CD4-positive, alpha-beta T cell (primary cell): ENCODE measurements at regions not wholly inside any gene's neighbourhood (a gene's known extent, or its start where the extent isn't known, plus 50 kb on each side); places are given as distances from the start of the nearest gene placed in this dataset.

Experiments
- ATAC-seq: fragments of 200-7000 bp; cut with Tn5 transposase; one replicate; pipeline ENCODE4 v1.10.0; 2022; ENCODE audit warnings: mild to moderate bottlenecking; ENCODE audit not compliant: poor library complexity
- CTCF ChIA-PET: fragments of 350-600 bp; sonication (Branson Sonifier 250); formaldehyde crosslinking; loops from one replicate; lab custom pipeline; 2021; ENCODE audit warnings: antibody characterized with exemption, inconsistent platforms; lab: Charles Lee
- POLR2A ChIA-PET: fragments of 350-600 bp; sonication (Branson Sonifier 250); formaldehyde crosslinking; loops from one replicate; lab custom pipeline; 2021; ENCODE audit warnings: antibody characterized with exemption, inconsistent platforms; lab: Charles Lee
- DNase-seq, 14 experiments: peaks; one replicate each; pipeline ENCODE4 v3.0.0-alpha.2; 2013 to 2020; ENCODE audit warnings: mixed read lengths in 2 of 14
- H3K27ac ChIP-seq, 2 donors: one replicate each; pipeline versions ENCODE4 v1.5.1 to v1.7.0; 2013; ENCODE audit warnings: low read length in 2 of 2, low read depth in 1 of 2, mild to moderate bottlenecking in 1 of 2
- H3K27me3 ChIP-seq, 2 experiments: 1 replicate in 1 of 2; 2 replicates in 1 of 2; pipeline versions ENCODE4 v1.6.1 to v1.7.0; 2013; ENCODE audit warnings: low read length in 2 of 2, control low read depth in 1 of 2, mild to moderate bottlenecking in 1 of 2, moderate library complexity in 1 of 2; ENCODE audit not compliant: insufficient read depth in 2 of 2, control insufficient read depth in 1 of 2
- H3K36me3 ChIP-seq: one replicate; pipeline ENCODE4 v1.6.1; 2013; ENCODE audit warnings: low read length, control low read depth; ENCODE audit not compliant: insufficient read depth
- H3K4me1 ChIP-seq: one replicate; pipeline ENCODE4 v1.6.1; 2013; ENCODE audit warnings: low read length, control low read depth; ENCODE audit not compliant: insufficient read depth
- H3K4me3 ChIP-seq: one replicate; pipeline ENCODE4 v1.5.1; 2013; ENCODE audit warnings: mild to moderate bottlenecking, low read length, moderate library complexity
- H3K9me3 ChIP-seq, 2 experiments: 1 replicate in 1 of 2; 2 replicates in 1 of 2; pipeline versions ENCODE4 v1.6.1 to v1.7.0; 2013; ENCODE audit warnings: low read length in 2 of 2, mild to moderate bottlenecking in 2 of 2, control low read depth in 1 of 2, moderate library complexity in 1 of 2; ENCODE audit not compliant: control insufficient read depth in 1 of 2, insufficient read depth in 1 of 2
- H3K27ac Mint-ChIP-seq: one replicate; pipeline ENCODE4 v1.8.0; 2020; ENCODE audit warnings: mixed read lengths
- H3K27me3 Mint-ChIP-seq: one replicate; pipeline ENCODE4 v1.8.0; 2021; ENCODE audit warnings: mixed read lengths
- H3K36me3 Mint-ChIP-seq: one replicate; pipeline ENCODE4 v1.8.0; 2021; ENCODE audit warnings: low read depth, mixed read lengths
- H3K4me1 Mint-ChIP-seq: one replicate; pipeline ENCODE4 v1.8.0; 2021; ENCODE audit warnings: low read depth, mixed read lengths
- H3K4me3 Mint-ChIP-seq: one replicate; pipeline ENCODE4 v1.8.0; 2020; ENCODE audit warnings: mild to moderate bottlenecking, mixed read lengths
- H3K9me3 Mint-ChIP-seq: one replicate; pipeline ENCODE4 v1.8.0; 2020; ENCODE audit warnings: mixed read lengths
- intact Hi-C, 2 experiments: fragments of 100-400 bp; cut with DNase I in 1 of 2; cut with micrococcal nuclease in 1 of 2; formaldehyde crosslinking; loops; one replicate each; pipeline versions ENCODE4 v1.15.1 to v1.9.0; 2023 to 2025; cut with DNase I, micrococcal nuclease
- TF ChIP-seq, protein P1 (sequence below): fragments of 200-600 bp; IDR thresholded peaks from one replicate; pipeline ENCODE4 v1.8.0; 2022; ENCODE audit warnings: antibody characterized with exemption, mild to moderate bottlenecking

DNA sequence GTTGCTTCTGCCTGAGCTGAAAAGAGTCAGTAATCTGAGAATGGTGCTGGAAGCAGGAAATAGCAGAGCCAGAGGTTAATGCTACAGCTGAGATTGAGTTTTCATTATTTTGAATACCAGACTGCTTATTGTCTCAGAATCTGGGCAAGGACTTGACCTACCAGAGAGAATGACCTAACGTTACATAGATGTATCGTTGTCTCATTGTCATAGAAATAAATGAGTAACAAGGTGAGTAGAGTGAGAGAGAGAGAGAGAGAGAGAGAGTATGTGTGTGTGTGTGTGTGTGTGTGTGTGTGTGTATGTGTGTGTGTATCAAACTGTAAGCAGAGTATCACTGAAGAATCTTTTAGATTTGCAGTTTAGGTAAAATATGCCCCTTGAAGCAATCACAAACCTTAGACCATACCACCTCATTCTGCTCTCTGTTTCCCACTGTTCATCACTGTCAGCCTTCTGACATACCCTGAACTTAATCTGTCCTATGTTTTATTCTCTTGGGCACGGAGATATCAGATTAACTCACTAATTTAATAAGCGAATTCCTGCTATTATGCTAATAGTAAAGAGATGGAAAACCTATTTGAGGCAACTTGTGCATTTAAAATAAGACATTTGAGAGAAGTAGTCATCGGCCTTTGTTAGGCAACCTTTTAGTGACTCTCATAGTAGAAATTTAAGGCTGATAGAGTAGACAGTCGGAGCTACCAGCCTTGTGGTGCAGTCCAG, 87.8 kb downstream of the CYB561 start:
- H3K4me1 Mint-ChIP-seq: no peaks in the 10 kb centered on the region
- H3K27me3 Mint-ChIP-seq: no peaks in the 10 kb centered on the region
- TF ChIP-seq, protein P1, sequence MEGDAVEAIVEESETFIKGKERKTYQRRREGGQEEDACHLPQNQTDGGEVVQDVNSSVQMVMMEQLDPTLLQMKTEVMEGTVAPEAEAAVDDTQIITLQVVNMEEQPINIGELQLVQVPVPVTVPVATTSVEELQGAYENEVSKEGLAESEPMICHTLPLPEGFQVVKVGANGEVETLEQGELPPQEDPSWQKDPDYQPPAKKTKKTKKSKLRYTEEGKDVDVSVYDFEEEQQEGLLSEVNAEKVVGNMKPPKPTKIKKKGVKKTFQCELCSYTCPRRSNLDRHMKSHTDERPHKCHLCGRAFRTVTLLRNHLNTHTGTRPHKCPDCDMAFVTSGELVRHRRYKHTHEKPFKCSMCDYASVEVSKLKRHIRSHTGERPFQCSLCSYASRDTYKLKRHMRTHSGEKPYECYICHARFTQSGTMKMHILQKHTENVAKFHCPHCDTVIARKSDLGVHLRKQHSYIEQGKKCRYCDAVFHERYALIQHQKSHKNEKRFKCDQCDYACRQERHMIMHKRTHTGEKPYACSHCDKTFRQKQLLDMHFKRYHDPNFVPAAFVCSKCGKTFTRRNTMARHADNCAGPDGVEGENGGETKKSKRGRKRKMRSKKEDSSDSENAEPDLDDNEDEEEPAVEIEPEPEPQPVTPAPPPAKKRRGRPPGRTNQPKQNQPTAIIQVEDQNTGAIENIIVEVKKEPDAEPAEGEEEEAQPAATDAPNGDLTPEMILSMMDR: no peak
- Histone ChIP-seq H3K27ac (no peak overlapping the region), H3K9me3 (peaks cover 0 to 12% of the 10 kb centered on the region in 2 experiments), H3K4me3 (no peak overlapping the region), H3K36me3 (peaks cover 3% of the 10 kb centered on the region), H3K27me3 (no peaks in the 10 kb centered on the region), H3K4me1 (no peaks in the 10 kb centered on the region)
- intact Hi-C loops: no loop called here
- DNase-seq (no peak), ATAC-seq (no peak)
- POLR2A ChIA-PET: no interaction called here
- CTCF ChIA-PET: no interaction called here
- no peaks in the 10 kb centered on the region for H3K9me3 Mint-ChIP-seq
- H3K4me3 Mint-ChIP-seq: no peak overlapping the region
- H3K27ac Mint-ChIP-seq: no peak overlapping the region
- H3K36me3 Mint-ChIP-seq: peaks cover 39% of the 10 kb centered on the region

DNA sequence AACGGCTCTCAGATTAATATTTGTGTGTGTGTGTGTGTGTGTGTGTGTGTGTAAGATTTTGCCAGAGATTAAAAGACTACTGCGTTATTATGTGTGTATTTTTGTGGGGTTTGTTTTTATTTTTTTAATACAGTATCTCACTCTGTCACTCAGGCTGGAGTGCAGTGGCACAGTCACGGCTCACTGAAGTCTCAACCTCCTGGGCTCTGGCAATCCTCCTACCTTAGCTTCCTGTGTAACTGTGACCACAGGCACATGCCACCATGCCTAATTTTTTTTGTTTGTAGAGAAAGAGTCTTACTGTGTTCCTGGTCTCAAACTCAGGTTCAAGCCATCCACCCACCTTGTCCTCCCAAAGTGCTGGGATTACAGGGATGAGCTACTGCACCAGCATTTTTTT, 87.2 kb downstream of the CYB561 start:
- no peaks in the 10 kb centered on the region for H3K9me3 Mint-ChIP-seq
- ATAC-seq (no peak), DNase-seq (no peak)
- Histone ChIP-seq H3K27me3 (no peaks in the 10 kb centered on the region), H3K4me3 (no peak overlapping the region), H3K36me3 (peaks cover 3% of the 10 kb centered on the region), H3K4me1 (no peaks in the 10 kb centered on the region), H3K27ac (no peak overlapping the region), H3K9me3 (peaks cover 0 to 12% of the 10 kb centered on the region in 2 experiments)
- intact Hi-C loops: no loop called here
- no peak overlapping the region for H3K4me3 Mint-ChIP-seq
- TF ChIP-seq, protein P1: no peak
- H3K27ac Mint-ChIP-seq: no peak overlapping the region
- H3K36me3 Mint-ChIP-seq: peaks cover 35% of the 10 kb centered on the region
- ChIA-PET POLR2A (no interaction called here), CTCF (no interaction called here)
- H3K27me3 Mint-ChIP-seq: no peaks in the 10 kb centered on the region
- no peaks in the 10 kb centered on the region for H3K4me1 Mint-ChIP-seq

DNA sequence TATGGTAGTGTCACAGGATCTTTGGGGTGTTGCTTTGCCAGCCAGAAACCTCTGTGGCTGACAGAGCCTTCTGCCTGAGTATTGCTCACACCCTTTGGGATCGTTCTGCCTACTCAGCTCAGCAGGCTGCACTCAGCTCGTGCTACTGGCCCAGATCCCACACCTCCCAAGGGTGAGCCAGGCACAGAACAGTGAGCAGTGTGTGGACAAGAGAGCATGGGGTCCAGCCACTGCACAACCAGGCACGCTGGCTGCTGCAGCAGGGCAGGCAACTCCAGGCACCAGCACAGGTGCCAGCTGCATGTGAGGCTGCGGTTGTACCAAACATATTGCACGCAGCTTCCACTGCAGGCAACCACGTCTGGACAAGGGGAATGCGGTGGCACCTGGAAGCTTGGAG, 84.9 kb downstream of the CYB561 start:
- no peaks in the 10 kb centered on the region for H3K9me3 Mint-ChIP-seq
- intact Hi-C loops: no loop called here
- peaks cover 24% of the 10 kb centered on the region for H3K36me3 Mint-ChIP-seq
- no peak for ATAC-seq
- no peak for DNase-seq
- no peaks in the 10 kb centered on the region for H3K27me3 Mint-ChIP-seq
- H3K27ac Mint-ChIP-seq: no peak overlapping the region
- H3K4me3 ChIP-seq: no peak overlapping the region
- TF ChIP-seq, protein P1: no peak
- no peaks in the 10 kb centered on the region for H3K36me3 ChIP-seq
- H3K4me1 Mint-ChIP-seq: no peaks in the 10 kb centered on the region
- H3K9me3 ChIP-seq: peaks cover 0 to 12% of the 10 kb centered on the region in 2 experiments
- no peak overlapping the region for H3K4me3 Mint-ChIP-seq
- no peaks in the 10 kb centered on the region for H3K27me3 ChIP-seq
- H3K4me1 ChIP-seq: no peaks in the 10 kb centered on the region
- H3K27ac ChIP-seq: no peak overlapping the region
- ChIA-PET POLR2A (no interaction called here), CTCF (no interaction called here)
